ENCODE measurements at regions not wholly inside any gene's neighbourhood (a gene's known extent, or its start where the extent isn't known, plus 50 kb on each side); places are given as distances from the start of the nearest gene placed in this dataset.

GRCh38 chr12:105449431-105449830, 118.9 kb downstream of the C12orf75 start:
- TF ChIP-seq CTCF (conservative IDR thresholded peaks at IDR 0.05 in 1 of 2, IDR thresholded peaks at IDR 0.05 in 1 of 2; ENCODE audit: low read depth in 1 of 2, low read length in 2 of 2) (no peak), EZH2 (IDR thresholded peaks at IDR 0.05; ENCODE audit: low read length, missing control alignments) (no peak)

Measured in fibroblast of lung (primary cell).